Neural cell (in vitro differentiated cells): ENCODE measurements at regions not wholly inside any gene's neighbourhood (a gene's known extent, or its start where the extent isn't known, plus 50 kb on each side); places are given as distances from the start of the nearest gene placed in this dataset.

Experiments
- H2AFZ ChIP-seq: fragments of 200-600, 300-800 bp; sonication (generic), shearing (Covaris generic); 2 replicates; pipeline ENCODE4 v1.6.0; 2014; ENCODE audit warnings: low read depth, mild to moderate bottlenecking, antibody characterized with exemption, low read length, moderate library complexity
- H3F3A ChIP-seq: fragments of 200-600 bp; shearing (Covaris generic); 2 replicates; pipeline ENCODE4 v1.6.1; 2016; ENCODE audit warnings: mild to moderate bottlenecking, moderate library complexity, mixed read lengths, antibody characterized with exemption, low read length; ENCODE audit not compliant: insufficient read depth, poor library complexity, severe bottlenecking
- H3K27ac ChIP-seq: fragments of 200-600, 300-800 bp; sonication (generic), shearing (Covaris generic); 2 replicates; pipeline ENCODE4 v1.5.1; 2014; ENCODE audit warnings: mild to moderate bottlenecking, low read length, moderate library complexity
- H3K27me3 ChIP-seq: fragments of 300-800, 200-600 bp; sonication (generic), shearing (Covaris generic); 2 replicates; pipeline ENCODE4 v1.6.0; 2014; ENCODE audit warnings: mild to moderate bottlenecking, low read depth, low read length, moderate library complexity; ENCODE audit not compliant: insufficient read depth
- H3K36me3 ChIP-seq: fragments of 300-800, 200-600 bp; sonication (generic), shearing (Covaris generic); 2 replicates; pipeline ENCODE4 v1.5.1; 2014; ENCODE audit warnings: mild to moderate bottlenecking, antibody characterized with exemption, low read length, moderate library complexity; ENCODE audit not compliant: insufficient read depth
- H3K4me2 ChIP-seq: fragments of 300-800, 200-600 bp; sonication (generic), shearing (Covaris generic); 2 replicates; pipeline ENCODE4 v1.6.0; 2014; ENCODE audit warnings: mild to moderate bottlenecking, low read length
- H3K4me3 ChIP-seq: fragments of 300-800, 200-600 bp; sonication (generic), shearing (Covaris generic); 2 replicates; pipeline ENCODE4 v1.5.1; 2014; ENCODE audit warnings: mild to moderate bottlenecking, low read length, moderate library complexity
- H3K79me2 ChIP-seq: fragments of 200-600 bp; shearing (Covaris generic); replicated peaks from 2 replicates; pipeline ENCODE4 v1.6.0; 2014; ENCODE audit warnings: mild to moderate bottlenecking, low read length, moderate library complexity; ENCODE audit not compliant: insufficient read depth
- H3K9ac ChIP-seq: fragments of 300-800, 200-600 bp; sonication (generic), shearing (Covaris generic); 2 replicates; pipeline ENCODE4 v1.6.1; 2016; ENCODE audit warnings: mild to moderate bottlenecking, low read length, mixed read lengths
- H3K9me2 ChIP-seq: fragments of 200-600 bp; shearing (Covaris generic); 2 replicates; pipeline ENCODE4 v1.6.1; 2016; ENCODE audit warnings: mild to moderate bottlenecking, low read length, mixed read lengths; ENCODE audit not compliant: insufficient read depth
- H3K9me3 ChIP-seq: fragments of 200-600, 300-800 bp; sonication (generic), shearing (Covaris generic); 2 replicates; pipeline ENCODE4 v1.6.1; 2016; ENCODE audit warnings: mild to moderate bottlenecking, mixed run types, low read length, moderate library complexity, mixed read lengths
- H4K20me1 ChIP-seq: fragments of 200-600 bp; shearing (Covaris generic); 2 replicates; pipeline ENCODE4 v1.6.1; 2016; ENCODE audit warnings: mild to moderate bottlenecking, mixed run types; ENCODE audit not compliant: insufficient read depth
- CTCF ChIP-seq: fragments of 450-650 bp; IDR thresholded peaks from 2 replicates; pipeline ENCODE4 v1.5.1; 2014; ENCODE audit warnings: antibody characterized with exemption, mild to moderate bottlenecking, moderate library complexity; ENCODE audit not compliant: poor library complexity, severe bottlenecking
- EP300 ChIP-seq: fragments of 450-650 bp; conservative IDR thresholded peaks from 2 replicates; pipeline ENCODE4 v1.6.1; 2014; ENCODE audit warnings: antibody characterized with exemption, mild to moderate bottlenecking, moderate library complexity; ENCODE audit not compliant: poor library complexity, severe bottlenecking
- EZH2 ChIP-seq: fragments of 200-600, 300-800 bp; shearing (Covaris generic), sonication (generic); IDR thresholded peaks from 2 replicates; pipeline ENCODE4 v1.6.1; 2014; ENCODE audit warnings: antibody characterized with exemption, low read length, borderline replicate concordance, mild to moderate bottlenecking; ENCODE audit not compliant: insufficient read depth, poor library complexity, severe bottlenecking
- MXI1 ChIP-seq: fragments of 450-650 bp; conservative IDR thresholded peaks from 2 replicates; pipeline ENCODE4 v1.6.1; 2014; ENCODE audit warnings: antibody characterized with exemption, mild to moderate bottlenecking; ENCODE audit not compliant: poor library complexity, severe bottlenecking
- POLR2AphosphoS5 ChIP-seq: IDR thresholded peaks from 2 replicates; pipeline ENCODE4 v1.6.1; 2012
- RAD21 ChIP-seq: fragments of 450-650 bp; conservative IDR thresholded peaks from 2 replicates; pipeline ENCODE4 v1.6.1; 2014; ENCODE audit warnings: antibody characterized with exemption, mild to moderate bottlenecking, moderate library complexity
- SMC3 ChIP-seq: fragments of 450-650 bp; conservative IDR thresholded peaks from 2 replicates; pipeline ENCODE4 v1.6.1; 2014; ENCODE audit warnings: antibody characterized with exemption, mild to moderate bottlenecking, moderate library complexity; ENCODE audit not compliant: poor library complexity
- TAF1 ChIP-seq: IDR thresholded peaks from 2 replicates; pipeline ENCODE4 v1.6.1; 2012; ENCODE audit warnings: low read depth
- TF ChIP-seq, protein P1 (sequence below): IDR thresholded peaks from 2 replicates; pipeline ENCODE4 v1.6.1; 2012; ENCODE audit warnings: borderline replicate concordance

DNA sequence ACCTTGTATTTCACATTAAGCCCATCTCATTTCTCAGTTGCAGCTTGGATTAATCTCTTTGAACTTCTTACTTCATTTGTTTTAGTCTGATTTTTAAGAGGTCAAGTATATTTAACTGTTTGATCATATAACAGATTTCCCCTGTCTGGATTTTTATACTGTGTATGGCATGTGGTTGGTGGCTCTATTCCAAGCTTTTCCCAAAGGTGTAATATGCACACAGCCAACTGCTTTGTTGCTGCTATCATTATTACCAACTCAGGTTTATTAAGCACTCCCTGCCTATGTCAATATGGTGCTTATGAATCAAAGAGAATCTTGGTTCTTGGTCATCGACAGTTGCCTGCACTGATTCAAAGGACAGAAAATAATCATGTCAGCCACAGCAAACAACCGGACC is 92.6 kb downstream of the RAP2A start:
- Histone ChIP-seq H3K9ac (no peak overlapping the region), H3K27me3 (no peaks in the 10 kb centered on the region), H2AFZ (no peak overlapping the region), H4K20me1 (no peaks in the 10 kb centered on the region), H3K79me2 (no peaks in the 10 kb centered on the region), H3K4me3 (no peak overlapping the region), H3K9me2 (no peaks in the 10 kb centered on the region), H3F3A (peaks cover 3% of the 10 kb centered on the region), H3K4me2 (no peak overlapping the region), H3K9me3 (no peaks in the 10 kb centered on the region), H3K27ac (no peak overlapping the region), H3K36me3 (no peaks in the 10 kb centered on the region)
- no peak for TF ChIP-seq POLR2AphosphoS5
- no peak for TF ChIP-seq SMC3
- TF ChIP-seq, protein P1, sequence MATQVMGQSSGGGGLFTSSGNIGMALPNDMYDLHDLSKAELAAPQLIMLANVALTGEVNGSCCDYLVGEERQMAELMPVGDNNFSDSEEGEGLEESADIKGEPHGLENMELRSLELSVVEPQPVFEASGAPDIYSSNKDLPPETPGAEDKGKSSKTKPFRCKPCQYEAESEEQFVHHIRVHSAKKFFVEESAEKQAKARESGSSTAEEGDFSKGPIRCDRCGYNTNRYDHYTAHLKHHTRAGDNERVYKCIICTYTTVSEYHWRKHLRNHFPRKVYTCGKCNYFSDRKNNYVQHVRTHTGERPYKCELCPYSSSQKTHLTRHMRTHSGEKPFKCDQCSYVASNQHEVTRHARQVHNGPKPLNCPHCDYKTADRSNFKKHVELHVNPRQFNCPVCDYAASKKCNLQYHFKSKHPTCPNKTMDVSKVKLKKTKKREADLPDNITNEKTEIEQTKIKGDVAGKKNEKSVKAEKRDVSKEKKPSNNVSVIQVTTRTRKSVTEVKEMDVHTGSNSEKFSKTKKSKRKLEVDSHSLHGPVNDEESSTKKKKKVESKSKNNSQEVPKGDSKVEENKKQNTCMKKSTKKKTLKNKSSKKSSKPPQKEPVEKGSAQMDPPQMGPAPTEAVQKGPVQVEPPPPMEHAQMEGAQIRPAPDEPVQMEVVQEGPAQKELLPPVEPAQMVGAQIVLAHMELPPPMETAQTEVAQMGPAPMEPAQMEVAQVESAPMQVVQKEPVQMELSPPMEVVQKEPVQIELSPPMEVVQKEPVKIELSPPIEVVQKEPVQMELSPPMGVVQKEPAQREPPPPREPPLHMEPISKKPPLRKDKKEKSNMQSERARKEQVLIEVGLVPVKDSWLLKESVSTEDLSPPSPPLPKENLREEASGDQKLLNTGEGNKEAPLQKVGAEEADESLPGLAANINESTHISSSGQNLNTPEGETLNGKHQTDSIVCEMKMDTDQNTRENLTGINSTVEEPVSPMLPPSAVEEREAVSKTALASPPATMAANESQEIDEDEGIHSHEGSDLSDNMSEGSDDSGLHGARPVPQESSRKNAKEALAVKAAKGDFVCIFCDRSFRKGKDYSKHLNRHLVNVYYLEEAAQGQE: no peak
- no peak for TF ChIP-seq EP300
- no peak for TF ChIP-seq TAF1
- TF ChIP-seq EZH2: no peak
- TF ChIP-seq CTCF: no peak
- no peak for TF ChIP-seq MXI1
- TF ChIP-seq RAD21: no peak

DNA sequence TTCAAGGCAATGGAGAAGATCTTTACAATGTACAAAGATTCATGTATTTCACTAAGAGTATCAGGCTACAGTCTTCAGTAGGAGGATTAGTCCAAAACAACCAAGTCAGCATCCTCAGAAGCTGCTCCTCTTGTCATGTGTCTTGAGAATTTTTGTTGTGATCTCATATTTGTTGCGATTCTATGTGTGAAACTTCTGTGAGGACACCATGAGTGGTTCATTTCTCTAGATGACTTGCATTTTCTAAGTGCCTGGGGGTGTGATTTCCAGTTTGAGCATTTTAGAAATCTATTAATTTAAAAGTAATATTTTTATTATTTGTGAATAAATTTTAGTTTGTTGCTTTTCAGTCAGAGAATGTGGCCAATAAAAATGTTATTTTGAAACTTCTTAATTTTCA is 94.5 kb downstream of the RAP2A start:
- H3K27me3 ChIP-seq: no peaks in the 10 kb centered on the region
- H4K20me1 ChIP-seq: no peaks in the 10 kb centered on the region
- H3K4me2 ChIP-seq: no peak overlapping the region
- H3K4me3 ChIP-seq: no peak overlapping the region
- H3K9me3 ChIP-seq: no peaks in the 10 kb centered on the region
- no peaks in the 10 kb centered on the region for H3K79me2 ChIP-seq
- no peaks in the 10 kb centered on the region for H3K9me2 ChIP-seq
- no peaks in the 10 kb centered on the region for H3K36me3 ChIP-seq
- H3F3A ChIP-seq: no peaks in the 10 kb centered on the region
- no peak overlapping the region for H3K27ac ChIP-seq
- H2AFZ ChIP-seq: no peak overlapping the region
- TF ChIP-seq TAF1 (no peak), EP300 (no peak), RAD21 (no peak), SMC3 (no peak), MXI1 (no peak), CTCF (no peak), EZH2 (no peak), POLR2AphosphoS5 (no peak)
- TF ChIP-seq, protein P1: no peak
- H3K9ac ChIP-seq: no peak overlapping the region
